SK-N-SH (cell line): ENCODE measurements at regions not wholly inside any gene's neighbourhood (a gene's known extent, or its start where the extent isn't known, plus 50 kb on each side); places are given as distances from the start of the nearest gene placed in this dataset.

Experiments
- CTCF ChIA-PET: fragments of 300-600, 350-600 bp; formaldehyde crosslinking; extraction: SDS; loops from one replicate; lab custom pipeline; 2021; lab: Yijun Ruan, JAX
- POLR2A ChIA-PET: fragments of 350-600 bp; sonication (Branson Sonifier 250); formaldehyde crosslinking; extraction: SDS; loops from one replicate; lab custom pipeline; 2020; ENCODE audit warnings: antibody characterized with exemption, inconsistent platforms; lab: Yijun Ruan, JAX
- DNase-seq: peaks from one replicate; pipeline ENCODE4 v3.0.0; 2012
- H2AFZ ChIP-seq: fragments of 200-600 bp; sonication (generic); 2 replicates; pipeline ENCODE4 v1.8.1; 2016; ENCODE audit warnings: antibody characterized with exemption, mild to moderate bottlenecking, low read depth
- H3F3A ChIP-seq: fragments of 200-600 bp; sonication (generic); replicated peaks from 2 replicates; pipeline ENCODE3; 2016; ENCODE audit warnings: antibody characterized with exemption, mild to moderate bottlenecking; ENCODE audit not compliant: insufficient read depth
- H3K27ac ChIP-seq, 2 experiments: fragments of 200-500 bp in 1 of 2; fragments of 200-600 bp in 1 of 2; sonication (Bioruptor generic) in 1 of 2; sonication (generic), shearing (Covaris generic) in 1 of 2; 2 replicates each; pipeline versions ENCODE4 v1.5.1 to v1.6.1; 2014 to 2016; ENCODE audit warnings: low read depth in 2 of 2, inconsistent platforms in 1 of 2, low read length in 1 of 2, mild to moderate bottlenecking in 1 of 2, mixed read lengths in 1 of 2
- H3K27me3 ChIP-seq: fragments of 200-600 bp; sonication (generic), shearing (Covaris generic); 2 replicates; pipeline ENCODE4 v1.6.1; 2016; ENCODE audit warnings: mixed run types; ENCODE audit not compliant: insufficient read depth
- H3K36me3 ChIP-seq, 2 experiments: fragments of 200-500 bp in 1 of 2; fragments of 200-600 bp in 1 of 2; sonication (Bioruptor generic) in 1 of 2; sonication (generic) in 1 of 2; replicated peaks in 1 of 2; 2 replicates each; pipeline versions ENCODE3 to v1.5.1; 2014 to 2016; ENCODE audit warnings: low read length in 1 of 2, mild to moderate bottlenecking in 1 of 2; ENCODE audit not compliant: insufficient read depth in 2 of 2, control insufficient read depth in 1 of 2
- H3K4me1 ChIP-seq, 2 experiments: fragments of 200-500 bp in 1 of 2; fragments of 200-600 bp in 1 of 2; sonication (Bioruptor generic) in 1 of 2; sonication (generic), shearing (Covaris generic) in 1 of 2; 2 replicates each; pipeline versions ENCODE4 v1.5.1 to v1.6.1; 2014 to 2016; ENCODE audit warnings: low read depth in 1 of 2, low read length in 1 of 2, mixed run types in 1 of 2; ENCODE audit not compliant: insufficient read depth in 2 of 2, control insufficient read depth in 1 of 2
- H3K4me2 ChIP-seq: fragments of 200-600 bp; sonication (generic), shearing (Covaris generic); 2 replicates; pipeline ENCODE4 v1.6.1; 2017; ENCODE audit warnings: mixed run types
- H3K4me3 ChIP-seq, 2 experiments: fragments of 200-500 bp in 1 of 2; fragments of 200-600 bp in 1 of 2; sonication (Bioruptor generic) in 1 of 2; sonication (generic), shearing (Covaris generic) in 1 of 2; 2 replicates each; pipeline versions ENCODE4 v1.5.1 to v1.8.1; 2014 to 2016; ENCODE audit warnings: low read depth in 2 of 2, inconsistent platforms in 1 of 2, low read length in 1 of 2, mild to moderate bottlenecking in 1 of 2, mixed read lengths in 1 of 2, moderate library complexity in 1 of 2
- H3K79me2 ChIP-seq: fragments of 200-600 bp; sonication (generic); 2 replicates; pipeline ENCODE4 v1.8.1; 2017; ENCODE audit warnings: mild to moderate bottlenecking; ENCODE audit not compliant: insufficient read depth
- H3K9ac ChIP-seq: fragments of 200-600 bp; sonication (generic); 2 replicates; pipeline ENCODE4 v1.6.1; 2017; ENCODE audit warnings: mixed run types
- H3K9me2 ChIP-seq: fragments of 200-600 bp; sonication (generic); 2 replicates; pipeline ENCODE4 v1.6.1; 2017; ENCODE audit warnings: mixed run types
- H3K9me3 ChIP-seq: fragments of 200-600 bp; sonication (generic); 2 replicates; pipeline ENCODE4 v1.6.1; 2017; ENCODE audit warnings: mixed run types, mild to moderate bottlenecking, moderate library complexity
- H4K20me1 ChIP-seq: fragments of 200-600 bp; sonication (generic); 2 replicates; pipeline ENCODE4 v1.6.1; 2017; ENCODE audit warnings: mild to moderate bottlenecking, mixed run types; ENCODE audit not compliant: insufficient read depth
- CTCF ChIP-seq: fragments of 200-600 bp; sonication (generic); IDR thresholded peaks from 2 replicates; pipeline ENCODE4 v1.6.1; 2017; ENCODE audit warnings: antibody characterized with exemption, mild to moderate bottlenecking, moderate library complexity
- ELF1 ChIP-seq: IDR thresholded peaks from 2 replicates; pipeline ENCODE4 v1.4.0; 2012
- EZH2phosphoT487 ChIP-seq: fragments of 200-600 bp; sonication (generic); IDR thresholded peaks from 2 replicates; pipeline ENCODE4 v1.6.1; 2017; ENCODE audit warnings: low read depth, mixed run types, mild to moderate bottlenecking, antibody characterized with exemption, moderate library complexity, borderline replicate concordance
- FOSL2 ChIP-seq: IDR thresholded peaks from 2 replicates; pipeline ENCODE4 v1.4.0; 2012; ENCODE audit warnings: low read depth, mild to moderate bottlenecking, moderate library complexity, borderline replicate concordance
- FOXJ3 ChIP-seq: sonication (generic); formaldehyde crosslinking; IDR thresholded peaks from 2 replicates; pipeline ENCODE4 v1.5.1; 2020; ENCODE audit warnings: mild to moderate bottlenecking, missing genetic modification reagents
- FOXM1 ChIP-seq: IDR thresholded peaks from 2 replicates; pipeline ENCODE4 v1.4.0; 2012; ENCODE audit warnings: low read depth, mild to moderate bottlenecking
- JUND ChIP-seq: IDR thresholded peaks from 2 replicates; pipeline ENCODE4 v1.4.0; 2012
- MEF2A ChIP-seq: IDR thresholded peaks from 2 replicates; pipeline ENCODE4 v1.4.0; 2012; ENCODE audit warnings: low read depth, borderline replicate concordance
- MXI1 ChIP-seq: IDR thresholded peaks from 2 replicates; pipeline ENCODE4 v1.6.1; 2012; ENCODE audit warnings: mild to moderate bottlenecking, low read depth, low read length, improper control_type of control experiment
- NRF1 ChIP-seq: IDR thresholded peaks from 2 replicates; pipeline ENCODE4 v1.6.1; 2012; ENCODE audit warnings: low read depth, mild to moderate bottlenecking, low read length
- PBX3 ChIP-seq: IDR thresholded peaks from 2 replicates; pipeline ENCODE4; 2012
- POLR2AphosphoS5 ChIP-seq: IDR thresholded peaks from 2 replicates; pipeline ENCODE4 v1.6.1; 2012; ENCODE audit warnings: low read depth, low read length
- RCOR1 ChIP-seq: fragments of 150-350 bp; IDR thresholded peaks from 2 replicates; pipeline ENCODE4 v1.6.1; 2017; ENCODE audit warnings: antibody characterized with exemption, low read length
- REST ChIP-seq: IDR thresholded peaks from 2 replicates; pipeline ENCODE4 v1.6.1; 2012; ENCODE audit warnings: mild to moderate bottlenecking, low read depth, low read length, moderate library complexity
- RFX5 ChIP-seq: IDR thresholded peaks from 2 replicates; pipeline ENCODE4 v1.6.1; 2012; ENCODE audit warnings: mild to moderate bottlenecking, improper control_type of control experiment, low read length
- RXRA ChIP-seq: IDR thresholded peaks from 2 replicates; pipeline ENCODE4 v1.4.0; 2012; ENCODE audit warnings: low read depth, mild to moderate bottlenecking, borderline replicate concordance
- SIN3A ChIP-seq: IDR thresholded peaks from 2 replicates; pipeline ENCODE4 v1.6.1; 2012; ENCODE audit warnings: low read depth, mild to moderate bottlenecking, low read length, moderate library complexity, borderline replicate concordance
- TCF12 ChIP-seq: IDR thresholded peaks from 2 replicates; pipeline ENCODE4 v1.4.0; 2012
- WGBS: methylation state at CpG from one replicate; pipeline ENCODE4 v1.1.6; 2017; ENCODE audit warnings: low lambda C conversion rate; 5-methylcytosine and 5-hydroxymethylcytosine counted together
- TF ChIP-seq, protein P1 (sequence below): fragments of 150-350 bp; IDR thresholded peaks from 2 replicates; pipeline ENCODE4 v1.6.1; 2016; ENCODE audit warnings: mild to moderate bottlenecking, low read depth, low read length

- Histone ChIP-seq H3F3A (no peaks in the 10 kb centered on the region), H3K9me3 (no peaks in the 10 kb centered on the region), H3K4me3 (no peak overlapping the region), H3K27me3 (no peaks in the 10 kb centered on the region; the same call in 1 of the 2 replicates), H2AFZ (no peak overlapping the region), H3K36me3 (no peaks in the 10 kb centered on the region)
- 74% methylated on average over 15 of the region's 32 CpGs for WGBS
- CTCF ChIA-PET = no interaction called here
- TF ChIP-seq EZH2phosphoT487 (no peak), MXI1 (no peak), NRF1 (no peak), REST (no peak), FOXM1 (no peak), RCOR1 (no peak), SIN3A (no peak), CTCF (no peak), FOSL2 (no peak), PBX3 (no peak), TCF12 (no peak), RXRA (no peak), RFX5 (no peak), ELF1 (no peak), MEF2A (no peak), POLR2AphosphoS5 (no peak), JUND (no peak), FOXJ3 (no peak)
- TF ChIP-seq, protein P1, sequence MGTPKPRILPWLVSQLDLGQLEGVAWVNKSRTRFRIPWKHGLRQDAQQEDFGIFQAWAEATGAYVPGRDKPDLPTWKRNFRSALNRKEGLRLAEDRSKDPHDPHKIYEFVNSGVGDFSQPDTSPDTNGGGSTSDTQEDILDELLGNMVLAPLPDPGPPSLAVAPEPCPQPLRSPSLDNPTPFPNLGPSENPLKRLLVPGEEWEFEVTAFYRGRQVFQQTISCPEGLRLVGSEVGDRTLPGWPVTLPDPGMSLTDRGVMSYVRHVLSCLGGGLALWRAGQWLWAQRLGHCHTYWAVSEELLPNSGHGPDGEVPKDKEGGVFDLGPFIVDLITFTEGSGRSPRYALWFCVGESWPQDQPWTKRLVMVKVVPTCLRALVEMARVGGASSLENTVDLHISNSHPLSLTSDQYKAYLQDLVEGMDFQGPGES = no peak
- TF ChIP-seq, all 33 proteins: peak for 0
- Histone ChIP-seq H4K20me1 (no peaks in the 10 kb centered on the region), H3K9me2 (no peaks in the 10 kb centered on the region), H3K27ac (no peak overlapping the region), H3K9ac (no peak overlapping the region), H3K79me2 (no peaks in the 10 kb centered on the region), H3K4me1 (no peaks in the 10 kb centered on the region), H3K4me2 (no peak overlapping the region)
- no peak for DNase-seq
- POLR2A ChIA-PET = no interaction called here
These were observed 129.3 kb downstream of the CCDC74A start for GRCh38 chr2:131656816-131657633.
